ENCODE measurements at regions not wholly inside any gene's neighbourhood (a gene's known extent, or its start where the extent isn't known, plus 50 kb on each side); places are given as distances from the start of the nearest gene placed in this dataset.

- TF ChIP-seq CTCF (IDR thresholded peaks at IDR 0.05) (no peak), POLR2A (IDR thresholded peaks at IDR 0.05) (no peak), EP300 (IDR thresholded peaks at IDR 0.05) (no peak)
These were observed 52.5 kb upstream of the RPS23 start for GRCh38 chr5:82330530-82331270.

Data from tibial nerve (tissue), 4 donors.